ENCODE measurements at regions not wholly inside any gene's neighbourhood (a gene's known extent, or its start where the extent isn't known, plus 50 kb on each side); places are given as distances from the start of the nearest gene placed in this dataset.
"Not testable (repeated sequence)": the region's sequence is repeated elsewhere in the genome, so short reads cannot be mapped to it uniquely, and the experiment has no call there.

DNA sequence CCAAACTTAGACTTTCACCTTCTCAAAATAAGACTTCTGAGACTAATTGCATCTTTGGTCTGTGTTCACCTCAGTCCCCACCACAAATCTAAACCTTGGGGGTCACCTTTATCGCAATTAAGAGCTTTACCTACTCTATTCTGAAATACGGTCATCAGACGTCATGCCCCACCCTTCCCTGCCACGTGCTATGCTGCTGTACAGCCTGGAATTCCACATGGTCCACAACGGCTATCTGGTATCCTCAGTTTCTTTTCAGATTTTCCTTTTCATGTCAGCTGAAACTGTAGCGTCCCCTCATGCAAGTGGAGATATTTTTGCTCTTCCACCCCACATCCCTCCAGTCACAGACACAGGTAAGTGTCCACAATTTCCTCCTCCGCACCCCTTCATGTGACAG is 511.1 kb downstream of the DIRAS2 start:
- DNase-seq (ENCODE audit: low read depth, low spot score), result no peak

DNA sequence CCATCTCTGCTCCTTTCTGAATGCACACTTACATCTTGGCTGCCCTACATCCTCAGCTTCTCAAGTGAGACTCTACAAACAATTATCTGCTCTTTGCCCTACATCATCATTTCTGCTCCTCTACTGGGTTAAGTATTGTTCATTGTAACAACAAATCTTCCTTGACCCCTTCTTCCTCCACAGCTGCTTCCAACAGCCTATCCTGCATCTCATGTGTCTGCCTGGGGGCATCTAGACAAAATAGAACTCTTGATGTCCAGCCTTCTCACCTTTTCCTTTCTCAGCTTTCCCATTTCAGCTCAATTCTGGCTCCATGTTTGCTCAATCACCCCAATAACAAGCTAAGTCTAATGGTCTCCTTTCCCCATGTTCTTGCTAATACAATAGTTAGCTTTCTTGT is 509.8 kb downstream of the DIRAS2 start:
- no peak for DNase-seq (ENCODE audit: low read depth, low spot score)

DNA sequence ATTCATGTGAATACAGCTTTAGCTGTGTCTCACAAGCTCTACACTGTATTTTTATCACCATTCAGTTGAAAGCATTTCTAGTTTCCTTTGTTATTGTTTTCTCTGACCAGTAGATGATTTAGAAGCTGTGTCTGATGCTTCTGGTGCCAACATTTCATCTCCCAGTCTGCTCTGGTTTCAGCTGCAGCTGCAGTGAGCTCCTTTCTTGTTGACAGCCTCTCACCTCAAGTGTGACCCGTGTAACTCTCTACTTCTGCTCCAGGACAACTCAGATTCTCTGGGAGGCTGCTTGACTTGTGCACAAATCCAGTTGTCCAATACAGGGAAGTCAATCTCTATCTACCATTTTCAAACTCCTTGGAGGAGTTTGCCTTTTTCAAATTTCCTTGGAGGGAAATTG is 504.8 kb downstream of the DIRAS2 start:
- DNase-seq (ENCODE audit: low read depth, low spot score), result no peak

DNA sequence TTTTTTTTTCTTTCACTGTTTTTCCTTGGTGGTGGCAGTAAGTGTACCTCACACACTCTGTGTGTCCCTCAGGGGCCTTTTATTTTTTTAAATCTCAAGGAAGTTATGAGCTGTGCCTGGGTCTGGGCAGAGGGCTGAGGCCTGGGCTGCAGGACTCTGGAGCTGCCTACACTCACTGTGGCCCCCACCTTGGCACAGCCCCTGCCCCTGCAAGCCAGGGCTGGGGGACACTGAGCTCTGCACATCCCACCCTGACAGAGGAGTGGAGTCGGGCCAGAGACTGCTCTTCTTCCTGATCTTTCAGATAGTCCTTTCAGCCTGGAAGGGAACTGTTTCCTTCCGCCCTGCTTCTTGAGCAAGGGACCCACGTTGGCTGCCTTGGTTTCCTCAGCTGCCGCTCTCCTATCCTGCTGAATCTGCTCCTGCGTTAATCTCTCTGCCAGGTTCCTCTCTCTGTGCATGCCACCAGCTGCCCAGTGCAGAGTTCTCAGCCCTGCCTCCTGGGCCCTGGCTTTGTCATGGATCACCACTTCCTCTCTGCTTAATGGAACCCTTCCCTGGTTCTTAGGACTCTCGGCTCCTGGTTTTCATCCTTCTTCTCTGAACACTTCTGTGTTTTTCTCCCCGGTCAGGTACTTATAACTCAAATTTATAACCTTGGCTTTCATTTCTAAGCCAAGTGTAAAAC is 502.3 kb downstream of the DIRAS2 start:
- DNase-seq (ENCODE audit: low read depth, low spot score), result no peak

DNA sequence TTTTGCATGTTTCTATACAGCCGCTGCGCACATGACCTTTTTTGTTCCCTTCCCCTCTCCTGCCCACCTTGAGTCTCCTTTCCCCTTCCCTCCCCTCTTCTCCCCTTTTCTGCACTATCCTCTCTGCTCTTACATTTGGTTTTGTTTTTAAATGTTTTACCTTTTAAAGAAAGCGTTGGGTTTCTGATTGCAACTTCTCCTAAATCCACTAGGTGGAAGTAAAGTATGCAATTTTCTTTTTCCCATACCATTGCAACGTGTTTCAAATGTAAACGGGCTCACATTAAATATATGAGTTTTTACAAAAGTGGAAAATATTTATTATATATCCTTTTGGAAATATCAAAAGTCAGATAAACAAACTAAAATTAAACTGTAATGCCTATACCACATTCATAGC is 500.9 kb downstream of the DIRAS2 start:
- no peak for DNase-seq (ENCODE audit: low read depth, low spot score)

DNA sequence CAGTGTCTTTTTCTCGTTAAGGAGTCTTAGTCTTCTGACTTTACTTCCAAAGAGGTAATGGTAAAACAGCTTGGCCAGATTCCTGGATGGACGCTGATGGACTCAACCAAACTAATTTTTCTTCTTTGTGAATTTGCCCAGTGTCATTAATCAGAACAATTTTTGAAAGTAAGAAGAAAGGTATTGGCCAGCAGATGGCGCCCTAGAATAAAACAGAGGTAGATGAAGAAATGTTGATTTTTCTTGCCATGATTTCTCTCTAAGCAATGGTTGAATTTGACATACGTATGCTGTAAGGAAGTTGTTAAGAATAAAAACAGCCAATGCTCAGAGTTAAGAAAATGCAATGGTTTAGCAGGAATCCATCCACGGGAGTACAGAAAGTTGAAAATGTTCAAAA is 500.0 kb downstream of the DIRAS2 start:
- DNase-seq (ENCODE audit: low read depth, low spot score), result no peak

DNA sequence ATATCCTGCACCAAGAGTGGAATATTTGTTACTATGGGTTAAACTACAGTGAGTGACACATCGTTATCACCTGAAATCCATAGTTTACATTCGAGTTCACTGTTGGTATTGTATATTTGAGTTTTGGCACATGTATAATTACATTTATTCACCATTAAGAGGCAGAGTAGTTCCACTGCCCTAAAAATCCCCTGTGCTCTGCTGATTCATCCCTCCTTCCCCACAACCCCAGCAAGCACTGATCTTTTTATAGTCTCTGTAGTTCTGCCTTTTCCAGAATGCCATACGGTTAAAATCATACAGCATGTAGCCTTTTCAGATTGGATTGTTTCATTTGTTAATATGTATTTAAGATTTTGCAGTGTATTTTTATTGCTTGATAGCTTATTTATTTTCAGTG is 495.2 kb downstream of the DIRAS2 start:
- no peak for DNase-seq (ENCODE audit: low read depth, low spot score)

DNA sequence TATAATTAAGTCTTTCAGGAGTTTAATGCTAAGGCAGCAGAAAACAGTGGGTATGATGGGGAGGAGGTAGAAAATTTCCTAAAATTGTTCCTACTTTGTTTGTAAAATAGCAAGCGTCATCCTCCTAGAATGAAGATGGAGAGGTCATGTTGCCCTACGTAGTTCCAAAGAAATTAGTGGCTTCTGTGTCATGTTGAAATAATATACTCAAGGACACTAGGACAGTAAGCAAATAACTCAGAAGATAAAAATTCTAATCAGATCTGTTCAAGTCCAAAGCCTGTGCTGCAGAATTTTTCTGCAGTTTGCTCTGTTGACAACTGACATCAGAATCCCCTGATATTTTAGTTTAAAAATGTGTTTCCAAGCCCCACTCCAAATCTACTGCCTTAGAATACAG is 486.3 kb downstream of the DIRAS2 start:
- no peak for DNase-seq (ENCODE audit: low read depth, low spot score)

DNA sequence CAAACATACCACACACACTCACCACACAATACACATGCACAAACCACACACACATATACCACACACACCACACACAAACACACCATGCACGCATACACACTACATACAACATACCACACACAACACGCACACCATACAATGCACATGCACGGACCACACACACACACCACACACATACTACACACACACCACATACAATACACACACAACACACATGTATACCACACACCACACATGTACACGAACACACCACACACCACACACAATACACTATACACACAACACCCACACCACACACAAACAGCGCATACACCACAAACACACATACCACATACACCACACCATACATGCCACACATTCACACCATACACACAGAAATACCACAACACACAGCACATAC is 480.3 kb downstream of the DIRAS2 start:
- DNase-seq (ENCODE audit: low read depth, low spot score), result no peak

DNA sequence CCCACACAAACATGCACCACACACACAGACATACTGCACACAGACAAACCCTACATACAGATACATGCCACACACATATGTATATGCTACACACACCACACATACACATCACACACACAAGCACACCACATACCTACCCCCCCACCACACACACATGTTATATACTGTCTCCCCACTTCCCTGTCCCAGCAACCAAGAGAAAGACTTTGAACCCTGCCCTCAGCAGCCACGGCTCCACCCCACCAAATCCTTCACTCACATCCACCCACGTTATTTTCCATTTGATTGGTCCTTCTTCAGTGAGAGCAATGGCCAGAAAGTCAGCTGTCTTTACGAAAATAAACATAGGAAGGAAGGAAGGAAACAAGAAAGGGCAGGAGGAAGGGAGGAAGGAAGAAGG is 479.8 kb downstream of the DIRAS2 start:
- DNase-seq (ENCODE audit: low read depth, low spot score), result no peak

DNA sequence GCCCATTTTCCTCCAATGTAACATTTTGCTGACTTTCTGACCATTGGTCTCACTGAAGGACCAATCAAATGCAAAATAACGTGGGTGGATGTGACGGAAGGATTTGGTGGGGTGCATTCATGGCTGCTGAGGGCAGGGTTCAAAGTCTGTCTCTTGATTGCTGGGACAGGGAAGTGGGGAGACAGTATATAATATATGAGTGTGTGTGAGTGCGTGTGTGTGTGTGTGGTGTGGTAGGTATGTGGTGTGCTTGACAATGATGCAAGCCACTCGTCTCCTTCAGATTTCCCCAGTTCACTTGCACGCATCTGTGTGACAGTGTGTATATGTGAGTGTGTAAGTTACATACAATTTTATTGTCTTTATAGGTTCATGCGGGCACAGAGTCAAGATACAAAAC is 477.3 kb downstream of the DIRAS2 start:
- no peak for DNase-seq (ENCODE audit: low read depth, low spot score)

DNA sequence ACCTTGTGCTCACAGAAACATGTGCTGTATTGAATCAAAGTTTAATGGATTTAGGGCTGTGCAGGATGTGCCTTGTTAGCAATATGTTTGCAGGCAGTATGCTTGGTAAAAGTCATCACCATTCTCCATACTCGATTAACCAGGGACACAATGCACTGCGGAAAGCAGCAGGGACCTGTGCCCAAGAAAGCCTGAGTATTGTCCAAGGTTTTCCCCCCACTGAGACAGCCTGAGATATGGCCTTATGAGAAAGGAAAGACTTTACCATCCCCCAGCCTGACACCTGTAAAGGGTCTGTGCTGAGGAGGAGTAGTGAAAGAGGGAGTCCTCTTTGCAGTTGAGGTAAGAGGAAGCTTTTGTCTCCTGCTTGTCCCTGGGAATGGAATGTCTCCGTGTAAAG is 476.2 kb downstream of the DIRAS2 start:
- not testable (repeated sequence) for DNase-seq (ENCODE audit: low read depth, low spot score)

DNA sequence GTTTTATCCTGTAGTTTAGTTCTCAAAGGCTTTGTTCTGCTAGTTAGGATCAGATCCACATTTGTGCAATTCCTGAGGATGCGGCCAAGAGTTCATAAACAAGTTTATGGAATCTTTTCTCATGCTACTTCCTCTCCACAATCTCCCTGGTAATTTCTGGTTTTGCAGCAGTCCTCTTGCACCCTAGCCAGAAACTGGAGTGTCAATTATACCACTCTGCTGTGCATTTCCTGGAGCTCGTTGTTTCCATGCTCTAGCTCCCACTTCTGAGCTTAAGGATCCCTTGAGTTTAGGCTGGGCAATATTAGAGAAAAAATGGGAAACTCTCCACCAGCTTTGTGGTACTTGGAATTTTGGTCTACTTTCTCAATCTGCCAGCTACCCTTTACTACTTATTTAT is 474.7 kb downstream of the DIRAS2 start:
- no peak for DNase-seq (ENCODE audit: low read depth, low spot score)

DNA sequence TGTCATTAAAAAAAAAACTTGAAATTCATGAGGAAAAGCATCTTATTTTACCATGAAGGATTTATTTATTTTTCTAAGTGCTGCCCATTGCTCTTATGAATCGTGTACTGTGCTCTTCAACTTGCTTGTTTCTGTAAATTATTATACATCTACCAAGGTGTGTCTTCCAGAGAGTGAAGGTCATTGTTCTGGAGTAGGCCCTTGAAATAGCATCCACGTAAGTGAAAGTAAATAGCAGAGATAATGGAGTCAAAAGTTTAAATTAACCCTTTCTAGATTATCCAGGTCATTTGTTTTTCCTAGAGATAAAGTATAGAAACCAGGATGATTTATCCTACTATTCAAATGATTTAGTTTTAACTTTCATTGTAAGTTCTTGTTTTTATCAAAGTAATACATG is 473.1 kb downstream of the DIRAS2 start:
- DNase-seq (ENCODE audit: low read depth, low spot score), result no peak

DNA sequence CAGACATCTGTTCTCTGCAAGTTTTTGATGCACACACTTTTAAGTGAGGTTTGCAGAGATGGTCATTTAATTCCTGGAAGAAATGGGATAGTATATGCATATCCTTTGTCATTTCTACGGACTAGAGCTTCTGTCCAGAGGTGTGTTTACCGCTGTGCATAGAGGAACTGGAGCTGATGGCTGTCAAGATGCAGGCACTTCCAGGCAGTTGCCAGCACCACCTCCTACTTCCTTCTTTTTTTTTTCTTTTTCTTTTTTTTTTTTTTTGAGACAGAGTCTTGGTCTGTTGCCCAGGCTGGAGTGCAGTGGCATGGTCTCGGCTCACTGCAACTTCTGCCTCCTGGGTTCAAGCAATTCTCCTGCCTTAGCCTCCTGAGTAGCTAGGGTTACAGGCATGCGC is 468.7 kb downstream of the DIRAS2 start:
- not testable (repeated sequence) for DNase-seq (ENCODE audit: low read depth, low spot score)

DNA sequence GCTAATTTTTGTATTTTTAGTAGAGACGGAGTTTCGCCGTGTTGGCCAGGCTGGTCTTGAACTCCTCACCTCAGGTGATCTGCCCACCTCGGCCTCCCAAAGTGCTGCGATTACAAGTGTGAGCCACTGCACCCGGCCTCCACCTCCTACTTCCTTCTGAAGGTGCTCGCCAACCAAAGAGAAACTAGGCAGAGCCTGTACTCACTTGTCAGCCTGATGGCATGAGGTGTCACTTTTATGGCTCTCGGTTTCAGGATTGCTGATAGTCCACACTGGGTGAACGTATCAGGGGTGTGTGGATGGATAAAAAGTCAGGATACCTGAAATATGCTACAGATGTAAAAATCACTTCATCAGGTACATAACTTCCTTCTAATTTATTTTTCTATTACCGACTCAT is 468.3 kb downstream of the DIRAS2 start:
- DNase-seq (ENCODE audit: low read depth, low spot score), result not testable (repeated sequence)

DNA sequence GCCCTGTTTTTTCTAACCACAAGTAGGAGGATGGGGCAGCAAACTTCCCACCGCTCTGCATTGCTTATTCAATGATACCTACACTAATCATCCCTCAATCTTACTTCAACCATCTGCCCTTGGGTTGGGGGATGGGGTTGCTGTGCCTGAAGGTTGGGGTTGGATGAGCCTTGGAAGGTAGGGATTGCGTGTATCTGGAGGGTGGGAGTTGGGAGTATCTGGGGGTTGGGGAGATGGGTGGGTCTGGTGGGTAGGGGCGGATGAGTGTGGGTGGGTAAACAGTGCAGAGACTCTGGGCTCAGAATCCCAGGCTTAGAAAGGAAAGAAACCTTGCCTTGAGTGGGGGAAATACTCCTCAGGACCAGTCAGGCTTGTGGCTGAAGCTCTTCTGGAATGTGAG is 467.4 kb downstream of the DIRAS2 start:
- DNase-seq (ENCODE audit: low read depth, low spot score), result no peak

DNA sequence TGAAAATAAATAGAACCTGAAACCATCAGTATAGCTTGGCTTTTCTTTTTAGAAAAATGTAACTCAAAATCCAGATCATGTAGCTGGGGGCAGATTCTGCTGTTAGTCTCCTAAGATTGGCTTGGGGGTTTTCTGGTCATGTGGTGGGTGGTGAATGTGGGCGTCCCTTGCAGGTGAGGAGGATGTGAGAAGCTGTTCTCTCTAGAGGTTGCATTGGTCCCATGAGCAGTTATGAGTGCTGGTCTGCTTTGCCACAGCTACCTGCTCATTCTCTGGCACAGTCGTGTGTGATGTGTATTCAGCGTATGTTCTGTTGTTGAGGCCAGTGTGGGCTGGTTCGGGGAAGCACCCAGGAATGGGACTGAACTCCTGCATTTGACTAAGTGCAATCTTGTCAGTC is 466.8 kb downstream of the DIRAS2 start:
- no peak for DNase-seq (ENCODE audit: low read depth, low spot score)

DNA sequence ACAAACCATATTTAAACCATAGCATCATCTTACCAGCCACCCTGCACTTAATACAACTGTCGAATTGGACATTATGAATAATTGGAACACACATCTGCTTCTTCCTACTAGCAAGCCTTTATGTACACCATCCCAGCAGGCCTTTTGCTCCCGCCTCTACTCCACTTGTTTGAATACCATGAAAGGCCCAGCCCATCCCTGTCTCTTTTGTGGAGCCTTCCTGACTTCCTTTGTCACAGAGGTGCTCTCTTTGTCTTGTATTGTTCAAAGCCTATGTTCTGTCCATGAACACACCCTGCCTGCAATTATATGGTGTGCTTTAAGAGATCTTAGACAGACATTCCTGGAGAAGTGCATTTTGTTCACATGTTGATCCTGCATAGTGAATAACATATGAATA is 465.7 kb downstream of the DIRAS2 start:
- DNase-seq (ENCODE audit: low read depth, low spot score), result no peak

DNA sequence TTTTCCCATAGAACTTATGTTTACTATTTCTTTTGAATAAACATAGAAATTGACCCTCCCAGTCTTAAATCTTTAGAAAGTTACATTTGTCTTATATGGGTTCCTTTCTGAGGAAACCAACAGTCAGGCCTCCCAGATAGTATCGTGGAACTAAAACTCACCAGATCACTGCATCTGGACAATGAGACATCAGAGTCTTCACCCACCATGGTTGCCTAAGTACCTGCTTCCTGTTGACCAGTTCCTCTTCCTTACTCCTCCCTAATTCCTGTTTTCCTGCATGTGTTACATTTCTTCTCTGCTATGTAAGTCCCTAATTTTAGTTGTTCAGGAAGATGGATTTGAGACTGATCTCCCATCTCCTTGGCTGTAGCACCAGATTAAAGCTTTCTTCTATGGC is 462.2 kb downstream of the DIRAS2 start:
- DNase-seq (ENCODE audit: low read depth, low spot score), result no peak

DNA sequence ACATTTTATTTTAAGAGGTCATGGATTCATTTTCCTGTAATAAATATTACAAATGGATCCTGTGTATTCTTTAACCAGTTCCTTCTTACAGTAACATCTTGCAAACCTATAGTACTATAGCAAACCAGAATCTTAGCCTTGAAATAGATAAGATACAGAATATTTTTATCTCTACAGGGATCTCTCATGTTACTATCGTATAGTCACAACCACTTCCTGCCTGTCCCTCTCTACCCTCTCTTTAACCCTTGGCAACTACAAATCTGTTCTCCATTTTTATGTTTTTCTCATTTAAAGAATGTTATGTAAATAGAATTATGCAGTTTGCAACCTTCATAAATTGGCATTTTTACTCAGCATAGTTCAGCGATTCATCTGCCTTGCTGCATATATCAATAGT is 454.0 kb downstream of the DIRAS2 start:
- DNase-seq (ENCODE audit: low read depth, low spot score), result no peak

DNA sequence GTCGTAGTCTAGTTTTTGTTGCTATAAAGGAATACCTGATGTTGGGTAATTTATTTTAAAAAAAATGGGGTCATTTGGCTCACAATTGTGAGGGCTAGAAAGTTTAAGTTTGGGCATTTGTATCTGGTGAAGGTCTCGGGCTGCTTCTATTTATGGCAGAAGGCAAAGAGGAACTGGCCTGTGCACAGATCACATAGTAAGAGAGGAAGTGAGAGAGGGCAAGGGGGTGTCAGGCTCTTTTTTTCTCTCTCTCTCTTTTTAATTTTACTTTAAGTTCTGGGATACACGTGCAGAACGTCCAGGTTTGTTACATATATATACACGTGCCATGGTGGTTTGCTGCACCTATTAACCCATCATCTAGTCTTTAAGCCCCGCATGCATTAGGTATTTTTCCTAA is 453.3 kb downstream of the DIRAS2 start:
- DNase-seq (ENCODE audit: low read depth, low spot score), result no peak

DNA sequence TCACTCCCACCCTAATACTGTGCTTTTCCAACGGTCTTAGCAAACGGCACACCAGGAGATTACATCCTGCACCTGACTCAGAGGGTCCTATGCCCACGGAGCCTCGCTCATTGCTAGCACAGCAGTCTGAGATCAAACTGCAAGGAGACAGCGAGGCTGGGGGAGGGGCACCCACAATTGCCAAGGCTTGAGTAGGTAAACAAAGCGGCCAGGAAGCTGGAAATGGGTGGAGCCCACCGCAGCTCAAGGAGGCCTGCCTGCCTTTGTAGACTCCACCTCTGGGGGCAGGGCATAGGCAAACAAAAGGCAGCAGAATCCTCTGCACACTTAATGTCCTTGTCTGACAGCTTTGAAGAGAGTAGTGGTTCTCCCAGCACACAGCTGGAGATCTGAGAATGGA is 450.2 kb downstream of the DIRAS2 start:
- DNase-seq (ENCODE audit: low read depth, low spot score), result not testable (repeated sequence)

DNA sequence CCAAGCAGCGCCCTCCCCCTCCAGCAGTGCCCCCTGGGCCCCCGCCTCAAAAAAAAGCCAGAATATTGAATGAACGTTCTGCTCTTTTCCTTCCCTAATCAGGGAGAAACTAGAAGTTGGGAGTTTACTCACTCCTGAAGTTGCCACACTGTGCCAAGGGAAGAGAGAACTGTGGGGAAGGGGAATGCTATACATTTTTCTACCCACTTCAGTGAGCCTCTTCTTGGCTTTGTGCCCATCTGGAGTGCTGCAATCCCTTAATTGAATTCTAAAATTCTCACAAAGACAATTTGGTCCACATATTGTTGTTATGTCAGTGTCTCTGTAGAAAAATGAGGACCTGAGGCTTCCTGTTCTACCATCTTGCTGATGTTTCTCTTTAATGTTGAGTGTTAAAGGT is 443.7 kb downstream of the DIRAS2 start:
- DNase-seq (ENCODE audit: low read depth, low spot score), result no peak
